ENCODE measurements at regions not wholly inside any gene's neighbourhood (a gene's known extent, or its start where the extent isn't known, plus 50 kb on each side); places are given as distances from the start of the nearest gene placed in this dataset.
"Not testable (repeated sequence)": the region's sequence is repeated elsewhere in the genome, so short reads cannot be mapped to it uniquely, and the experiment has no call there.

GRCh38 chr21:16420031-16420724 lies 690.4 kb downstream of the USP25 start:
- no peak for DNase-seq (ENCODE audit: low read depth)

GRCh38 chr21:16421007-16421406 lies 691.2 kb downstream of the USP25 start:
- no peak for DNase-seq (ENCODE audit: low read depth)

GRCh38 chr21:16421965-16422364 lies 692.2 kb downstream of the USP25 start:
- no peak for DNase-seq (ENCODE audit: low read depth)

GRCh38 chr21:16422702-16423101 lies 692.9 kb downstream of the USP25 start:
- DNase-seq (ENCODE audit: low read depth), result no peak

GRCh38 chr21:16423921-16424320 lies 694.1 kb downstream of the USP25 start:
- no peak for DNase-seq (ENCODE audit: low read depth)

GRCh38 chr21:16424331-16424751 lies 694.6 kb downstream of the USP25 start:
- DNase-seq (ENCODE audit: low read depth), result no peak

GRCh38 chr21:16425376-16425775 lies 695.6 kb downstream of the USP25 start:
- no peak for DNase-seq (ENCODE audit: low read depth)

- no peak for DNase-seq (ENCODE audit: low read depth)
Measured at GRCh38 chr21:16426936-16427335, 697.2 kb downstream of the USP25 start.

- DNase-seq (ENCODE audit: low read depth), result no peak
Measured at GRCh38 chr21:16427587-16428087, 697.9 kb downstream of the USP25 start.

- DNase-seq (ENCODE audit: low read depth), result no peak
Measured at GRCh38 chr21:16437586-16437985, 707.8 kb downstream of the USP25 start.

GRCh38 chr21:16438761-16439160 lies 709.0 kb downstream of the USP25 start:
- DNase-seq (ENCODE audit: low read depth), result no peak

- DNase-seq (ENCODE audit: low read depth), result no peak
Measured at GRCh38 chr21:16441789-16442188, 712.0 kb downstream of the USP25 start.

GRCh38 chr21:16454399-16454798 lies 724.6 kb downstream of the USP25 start:
- no peak for DNase-seq (ENCODE audit: low read depth)

- no peak for DNase-seq (ENCODE audit: low read depth)
Measured at GRCh38 chr21:16455526-16455925, 725.7 kb downstream of the USP25 start.

GRCh38 chr21:16455978-16456377 lies 726.2 kb downstream of the USP25 start:
- no peak for DNase-seq (ENCODE audit: low read depth)

GRCh38 chr21:16457498-16457897 lies 727.7 kb downstream of the USP25 start:
- DNase-seq (ENCODE audit: low read depth), result no peak

GRCh38 chr21:16460936-16461335 lies 731.2 kb downstream of the USP25 start:
- no peak for DNase-seq (ENCODE audit: low read depth)

GRCh38 chr21:16464211-16464889 lies 734.6 kb downstream of the USP25 start:
- not testable (repeated sequence) for DNase-seq (ENCODE audit: low read depth)

- DNase-seq (ENCODE audit: low read depth), result no peak
Measured at GRCh38 chr21:16468184-16468583, 738.4 kb downstream of the USP25 start.

GRCh38 chr21:16473988-16474387 lies 744.2 kb downstream of the USP25 start:
- DNase-seq (ENCODE audit: low read depth), result no peak

- DNase-seq (ENCODE audit: low read depth), result no peak
Measured at GRCh38 chr21:16476056-16476825, 746.5 kb downstream of the USP25 start.

GRCh38 chr21:16488042-16488441 lies 758.3 kb downstream of the USP25 start:
- DNase-seq (ENCODE audit: low read depth), result no peak

GRCh38 chr21:16492356-16492755 lies 762.6 kb downstream of the USP25 start:
- no peak for DNase-seq (ENCODE audit: low read depth)

All from activated T-cell treated with anti-CD3 and anti-CD28 coated beads for 24 hours (primary cell).